IMR-90 (cell line): ENCODE measurements at regions not wholly inside any gene's neighbourhood (a gene's known extent, or its start where the extent isn't known, plus 50 kb on each side); places are given as distances from the start of the nearest gene placed in this dataset.

ENCODE experiments used
- ATAC-seq: fragments of 200-7000 bp; cut with Tn5 transposase; 2 replicates; pipeline ENCODE4 v1.9.1; 2020; ENCODE audit warnings: low read depth, mild to moderate bottlenecking, moderate library complexity
- BruUV-seq: library from RNA; stranded (reverse); fragments of 400-500 nt; replicated peaks from 2 replicates; lab custom pipeline; 2021; lab: Mats Ljungman, UMichigan
- CTCF ChIA-PET: fragments of 300-600 bp; formaldehyde crosslinking; extraction: SDS; loops from one replicate; lab custom pipeline; 2021; ENCODE audit warnings: antibody characterized with exemption; lab: Yijun Ruan, JAX
- POLR2A ChIA-PET: fragments of 300-600 bp; sonication (Branson Sonifier 250); formaldehyde crosslinking; loops from one replicate; lab custom pipeline; 2022; ENCODE audit warnings: antibody characterized with exemption; ENCODE audit not compliant: unreplicated experiment; lab: Charles Lee
- DNase-seq: peaks from one replicate; pipeline ENCODE4 v3.0.0; 2013
- H2AFZ ChIP-seq: replicated peaks from 2 replicates; pipeline ENCODE3; 2013; ENCODE audit warnings: low read length, mild to moderate bottlenecking; ENCODE audit not compliant: poor library complexity
- H2AK5ac ChIP-seq: 2 replicates; pipeline ENCODE4 v1.6.1; 2013; ENCODE audit warnings: low read depth, low read length, inconsistent platforms
- H2AK9ac ChIP-seq: replicated peaks from 2 replicates; pipeline ENCODE3; 2013; ENCODE audit warnings: mild to moderate bottlenecking, low read depth, low read length, moderate library complexity; ENCODE audit not compliant: poor library complexity
- H2BK120ac ChIP-seq: 2 replicates; pipeline ENCODE4 v1.6.1; 2013; ENCODE audit warnings: low read depth, low read length, inconsistent platforms
- H2BK15ac ChIP-seq: 3 replicates; pipeline ENCODE4 v1.6.1; 2013; ENCODE audit warnings: low read depth, low read length, inconsistent platforms
- H2BK20ac ChIP-seq: 2 replicates; pipeline ENCODE4 v1.6.1; 2013; ENCODE audit warnings: low read depth, mild to moderate bottlenecking, inconsistent platforms, low read length, moderate library complexity
- H2BK5ac ChIP-seq: 2 replicates; pipeline ENCODE4 v1.6.1; 2013; ENCODE audit warnings: mild to moderate bottlenecking, low read depth, low read length, inconsistent platforms; ENCODE audit not compliant: poor library complexity, severe bottlenecking
- H3K14ac ChIP-seq: replicated peaks from 2 replicates; pipeline ENCODE4 v1.6.1; 2013; ENCODE audit warnings: low read depth, low read length, inconsistent platforms
- H3K18ac ChIP-seq: 2 replicates; pipeline ENCODE4 v1.6.1; 2013; ENCODE audit warnings: low read depth, low read length, control low read depth
- H3K23ac ChIP-seq: 2 replicates; pipeline ENCODE4 v1.6.1; 2013; ENCODE audit warnings: low read depth, low read length, inconsistent platforms
- H3K27ac ChIP-seq: 2 replicates; pipeline ENCODE4 v1.5.1; 2013; ENCODE audit warnings: mild to moderate bottlenecking, control low read depth, low read length; ENCODE audit not compliant: insufficient read depth
- H3K27me3 ChIP-seq: 2 replicates; pipeline ENCODE4 v1.6.1; 2013; ENCODE audit warnings: low read length; ENCODE audit not compliant: control insufficient read depth, insufficient read depth
- H3K36me3 ChIP-seq: 2 replicates; pipeline ENCODE4 v1.6.1; 2013; ENCODE audit warnings: low read length, mixed read lengths; ENCODE audit not compliant: control insufficient read depth, insufficient read depth
- H3K4ac ChIP-seq: 2 replicates; pipeline ENCODE4 v1.6.1; 2013; ENCODE audit warnings: low read depth, low read length, inconsistent platforms
- H3K4me1 ChIP-seq: 2 replicates; pipeline ENCODE4 v1.6.1; 2013; ENCODE audit warnings: low read length, mixed read lengths; ENCODE audit not compliant: control insufficient read depth, insufficient read depth
- H3K4me2 ChIP-seq: 2 replicates; pipeline ENCODE4 v1.6.1; 2013; ENCODE audit warnings: low read depth, mild to moderate bottlenecking, control low read depth, low read length, moderate library complexity
- H3K4me3 ChIP-seq: 2 replicates; pipeline ENCODE4 v1.5.1; 2013; ENCODE audit warnings: low read depth, mild to moderate bottlenecking, control low read depth, low read length, moderate library complexity; ENCODE audit not compliant: insufficient read depth
- H3K56ac ChIP-seq: 2 replicates; pipeline ENCODE4 v1.6.1; 2013; ENCODE audit warnings: low read length, inconsistent platforms; ENCODE audit not compliant: insufficient read depth; ENCODE audit errors: extremely low read depth
- H3K79me1 ChIP-seq, 2 experiments: 2 replicates each; pipeline ENCODE4 v1.6.1; 2013; ENCODE audit warnings: low read length in 2 of 2, inconsistent platforms in 1 of 2, low read depth in 1 of 2
- H3K9ac ChIP-seq: 2 replicates; pipeline ENCODE4 v1.6.1; 2013; ENCODE audit warnings: low read depth, low read length, control low read depth
- H3K9me1 ChIP-seq: 2 replicates; pipeline ENCODE4 v1.6.1; 2013; ENCODE audit warnings: low read length, inconsistent platforms; ENCODE audit not compliant: insufficient read depth
- H3K9me3 ChIP-seq: 2 replicates; pipeline ENCODE4 v1.6.1; 2013; ENCODE audit warnings: low read length; ENCODE audit not compliant: control insufficient read depth, insufficient read depth
- H4K20me1 ChIP-seq: 2 replicates; pipeline ENCODE4 v1.6.1; 2013; ENCODE audit warnings: low read length, inconsistent platforms; ENCODE audit not compliant: insufficient read depth
- H4K5ac ChIP-seq: 2 replicates; pipeline ENCODE4 v1.6.1; 2013; ENCODE audit warnings: mild to moderate bottlenecking, low read depth, low read length, control low read depth
- H4K8ac ChIP-seq, 2 experiments: 2 replicates each; pipeline ENCODE4 v1.6.1; 2013; ENCODE audit warnings: low read depth in 2 of 2, low read length in 2 of 2, control low read depth in 1 of 2, inconsistent platforms in 1 of 2
- H4K91ac ChIP-seq: 2 replicates; pipeline ENCODE4 v1.6.1; 2013; ENCODE audit warnings: low read depth, low read length, inconsistent platforms; ENCODE audit not compliant: insufficient read depth
- CHD1 ChIP-seq: IDR thresholded peaks from 2 replicates; pipeline ENCODE4 v1.6.1; 2012; ENCODE audit warnings: low read depth, low read length, improper control_type of control experiment
- MXI1 ChIP-seq: IDR thresholded peaks from 2 replicates; pipeline ENCODE4 v1.6.1; 2012; ENCODE audit warnings: low read depth, mild to moderate bottlenecking, low read length, moderate library complexity, borderline replicate concordance
- RAD21 ChIP-seq: IDR thresholded peaks from 2 replicates; pipeline ENCODE4 v1.6.1; 2012; ENCODE audit warnings: low read length, improper control_type of control experiment
- SMC3 ChIP-seq: fragments of 150-350 bp; IDR thresholded peaks from 2 replicates; pipeline ENCODE4 v1.6.1; 2016; ENCODE audit warnings: low read depth, mild to moderate bottlenecking, antibody characterized with exemption, low read length, moderate library complexity
- WGBS, 2 experiments: methylation state at CpG; one replicate each; pipeline versions ENCODE4 v1.1.5 to v1.1.7; 2013; ENCODE audit warnings: missing lambda C conversion rate in 2 of 2; ENCODE audit not compliant: insufficient read length in 1 of 2; ENCODE audit errors: extremely low coverage in 2 of 2; 5-methylcytosine and 5-hydroxymethylcytosine counted together
- dilution Hi-C: fragments of 300-500 bp; cut with HindIII; formaldehyde crosslinking; loops from one replicate; pipeline ENCODE4 v1.14.3; 2018; ENCODE audit warnings: low sequenced_read_pairs; ENCODE audit not compliant: unreplicated experiment
- in situ Hi-C: fragments of 300-500 bp; cut with MboI; formaldehyde crosslinking; loops from 3 replicates; pipeline ENCODE4 v1.14.3; 2019; ENCODE audit warnings: low sequenced_read_pairs, inconsistent platforms, mixed read lengths
- intact Hi-C: fragments of 100-400 bp; cut with micrococcal nuclease; formaldehyde crosslinking; loops from 2 replicates; pipeline ENCODE4 v1.10.0; 2022

- Histone ChIP-seq H3K36me3 (no peaks in the 10 kb centered on the region), H3K9me1 (no peaks in the 10 kb centered on the region), H3K9ac (no peak overlapping the region), H3K18ac (no peak overlapping the region), H4K91ac (no peak overlapping the region), H4K20me1 (no peaks in the 10 kb centered on the region), H3K79me1 (no peaks in the 10 kb centered on the region), H4K5ac (no peak overlapping the region), H3K23ac (no peak overlapping the region), H2BK5ac (no peak overlapping the region), H2BK120ac (no peak overlapping the region), H3K27me3 (no peaks in the 10 kb centered on the region), H2AK5ac (no peak overlapping the region), H2BK20ac (no peak overlapping the region), H3K27ac (no peak overlapping the region), H3K4me2 (no peak overlapping the region), H3K14ac (no peak overlapping the region), H3K4ac (no peak overlapping the region), H3K4me1 (no peaks in the 10 kb centered on the region), H2BK15ac (no peak overlapping the region), H3K56ac (no peak overlapping the region), H2AK9ac (no peak overlapping the region), H3K4me3 (no peak overlapping the region), H2AFZ (no peak overlapping the region), H3K9me3 (peaks cover 11% of the 10 kb centered on the region; the same call in 1 of the 2 replicates), H4K8ac (no peak overlapping the region)
- ChIA-PET CTCF (interaction anchor here (0.6 kb wide), 1 partner anchor 1079 kb away, joined by 3 read pairs; no protein-coding TSS in a partner anchor), POLR2A (no interaction called here)
- ATAC-seq (no peak), DNase-seq (no peak)
- no CpG with 5 or more reads among the region's 2 CpGs for WGBS, 2 experiments
- intact Hi-C loops (no loop called here), in situ Hi-C loops (no loop called here), dilution Hi-C loops (no loop called here)
- BruUV-seq, result no TSS peak
- TF ChIP-seq CHD1, result no peak
- TF ChIP-seq SMC3, result no peak
- no peak for TF ChIP-seq MXI1
- TF ChIP-seq RAD21, result no peak
These were observed 332.2 kb downstream of the SOCS6 start for GRCh38 chr18:70620837-70621612.
